HEK293T (cell line): ENCODE measurements at regions not wholly inside any gene's neighbourhood (a gene's known extent, or its start where the extent isn't known, plus 50 kb on each side); places are given as distances from the start of the nearest gene placed in this dataset.
A peak's percentile ranks its signal among the peaks of the same experiment; 100 is the strongest.

Experiments
- CTCF ChIA-PET: fragments of 350-600 bp; formaldehyde crosslinking; extraction: SDS; loops from one replicate; lab custom pipeline; 2021; ENCODE audit warnings: antibody characterized with exemption, inconsistent platforms; lab: Yijun Ruan, JAX
- POLR2A ChIA-PET: fragments of 350-600 bp; formaldehyde crosslinking; extraction: SDS; loops from one replicate; lab custom pipeline; 2020; ENCODE audit warnings: antibody characterized with exemption, inconsistent platforms; lab: Yijun Ruan, JAX
- DNase-seq: peaks from one replicate; pipeline ENCODE4 v3.0.0; 2012; ENCODE audit warnings: mixed read lengths; ENCODE audit errors: extremely low spot score
- ARNT ChIP-seq: fragments of 450-650 bp; IDR thresholded peaks from 2 replicates; pipeline ENCODE4 v1.6.1; 2017; ENCODE audit warnings: mild to moderate bottlenecking
- BHLHE40 ChIP-seq: fragments of 450-650 bp; IDR thresholded peaks from 2 replicates; pipeline ENCODE4 v1.6.1; 2016; ENCODE audit warnings: mild to moderate bottlenecking, moderate library complexity, borderline replicate concordance
- CTBP1 ChIP-seq: fragments of 450-650 bp; IDR thresholded peaks from 2 replicates; pipeline ENCODE4 v1.6.1; 2016; ENCODE audit warnings: borderline replicate concordance
- ELF4 ChIP-seq: fragments of 450-650 bp; IDR thresholded peaks from 2 replicates; pipeline ENCODE4 v1.6.1; 2017; ENCODE audit warnings: antibody characterized with exemption
- FOXA1 ChIP-seq: fragments of 450-650 bp; IDR thresholded peaks from 2 replicates; pipeline ENCODE4 v1.6.1; 2016; ENCODE audit warnings: mild to moderate bottlenecking
- FOXK2 ChIP-seq: fragments of 450-650 bp; IDR thresholded peaks from 2 replicates; pipeline ENCODE4 v1.6.1; 2016; ENCODE audit warnings: mild to moderate bottlenecking
- FOXM1 ChIP-seq: fragments of 450-650 bp; IDR thresholded peaks from 2 replicates; pipeline ENCODE4 v1.6.1; 2017; ENCODE audit warnings: mild to moderate bottlenecking, borderline replicate concordance
- HDGF ChIP-seq: fragments of 450-650 bp; IDR thresholded peaks from 2 replicates; pipeline ENCODE4 v1.6.1; 2017; ENCODE audit warnings: antibody characterized with exemption, borderline replicate concordance
- L3MBTL2 ChIP-seq: fragments of 450-650 bp; conservative IDR thresholded peaks from 2 replicates; pipeline ENCODE4 v1.6.1; 2016; ENCODE audit warnings: mild to moderate bottlenecking
- LEF1 ChIP-seq: fragments of 450-650 bp; IDR thresholded peaks from 2 replicates; pipeline ENCODE4 v1.6.1; 2017; ENCODE audit warnings: mild to moderate bottlenecking, borderline replicate concordance
- NFRKB ChIP-seq: fragments of 450-650 bp; IDR thresholded peaks from 2 replicates; pipeline ENCODE4 v1.6.1; 2016; ENCODE audit warnings: mild to moderate bottlenecking, moderate library complexity
- PKNOX1 ChIP-seq: fragments of 450-650 bp; IDR thresholded peaks from 2 replicates; pipeline ENCODE4 v1.6.1; 2016
- SP1 ChIP-seq: fragments of 450-650 bp; IDR thresholded peaks from 2 replicates; pipeline ENCODE4 v1.6.1; 2017
- SUZ12 ChIP-seq: fragments of 450-650 bp; IDR thresholded peaks from 2 replicates; pipeline ENCODE4 v1.6.1; 2016; ENCODE audit warnings: mild to moderate bottlenecking
- TARDBP ChIP-seq: fragments of 450-650 bp; IDR thresholded peaks from 2 replicates; pipeline ENCODE4 v1.6.1; 2016
- ZNF384 ChIP-seq: fragments of 450-650 bp; IDR thresholded peaks from 2 replicates; pipeline ENCODE4 v1.6.1; 2016

GRCh38 chr4:33054161-33054560, 2334.0 kb downstream of the PCDH7 start:
- ChIA-PET CTCF (no interaction called here), POLR2A (no interaction called here)
- DNase-seq = no peak
- no peak for TF ChIP-seq ELF4
- TF ChIP-seq L3MBTL2 = no peak
- no peak for TF ChIP-seq PKNOX1
- no peak for TF ChIP-seq HDGF
- no peak for TF ChIP-seq ARNT

- DNase-seq = no peak
- ChIA-PET POLR2A (no interaction called here), CTCF (no interaction called here)
- TF ChIP-seq TARDBP (no peak), NFRKB (no peak), SP1 (no peak), CTBP1 (no peak), FOXA1 (no peak), HDGF (no peak), PKNOX1 (no peak), ZNF384 (no peak), BHLHE40 (no peak), ARNT (no peak), L3MBTL2 (no peak), LEF1 (no peak), SUZ12 (no peak), ELF4 (no peak), FOXM1 (no peak), FOXK2 (no peak)
Observed at GRCh38 chr4:33054656-33055196, 2334.6 kb downstream of the PCDH7 start.

- CTCF ChIA-PET = no interaction called here
Observed at GRCh38 chr4:33057736-33058135, 2337.6 kb downstream of the PCDH7 start.

GRCh38 chr4:33058998-33059397, 2338.8 kb downstream of the PCDH7 start:
- CTCF ChIA-PET = no interaction called here
- POLR2A ChIA-PET = no interaction called here
- no peak for DNase-seq
- TF ChIP-seq NFRKB (no peak), L3MBTL2 (no peak), SUZ12 (no peak), LEF1 (no peak), CTBP1 (no peak), ZNF384 (no peak), BHLHE40 (no peak), HDGF (no peak), FOXK2 (no peak)

More at GRCh38 chr4:33057736-33058135, 2337.6 kb downstream of the PCDH7 start:
- no peak for DNase-seq
- TF ChIP-seq ARNT (no peak), PKNOX1 (no peak), ELF4 (no peak), SP1 (no peak), L3MBTL2 (no peak), HDGF (no peak), ZNF384 (no peak), TARDBP (no peak)
- POLR2A ChIA-PET = no interaction called here

- ChIA-PET POLR2A (no interaction called here), CTCF (interaction anchor here (0.9 kb wide), 2 partner anchors 9 to 10 kb away, joined by 3 read pairs; no protein-coding TSS in a partner anchor)
- DNase-seq = peak; percentile 11
- TF ChIP-seq FOXK2 = no peak
- no peak for TF ChIP-seq PKNOX1
- no peak for TF ChIP-seq HDGF
- TF ChIP-seq FOXA1 = no peak
- no peak for TF ChIP-seq ARNT
- TF ChIP-seq ZNF384 = no peak
- no peak for TF ChIP-seq NFRKB
- no peak for TF ChIP-seq FOXM1
- no peak for TF ChIP-seq BHLHE40
- TF ChIP-seq ELF4 = no peak
- TF ChIP-seq L3MBTL2 = no peak
- TF ChIP-seq SP1 = no peak
- TF ChIP-seq TARDBP = no peak
Observed at GRCh38 chr4:33060674-33061542, 2340.7 kb downstream of the PCDH7 start.
